Esophagus squamous epithelium (tissue), 5 donors: ENCODE measurements at regions not wholly inside any gene's neighbourhood (a gene's known extent, or its start where the extent isn't known, plus 50 kb on each side); places are given as distances from the start of the nearest gene placed in this dataset.

Experiments
- DNase-seq: peaks from one replicate; lab custom pipeline; 2025; lab: John Stamatoyannopoulos, UW
- H3K27ac ChIP-seq, 4 donors: fragments of 200-600 bp; sonication (generic); one replicate each; pipeline ENCODE4 v1.5.1; 2016 to 2019; ENCODE audit warnings: mild to moderate bottlenecking in 1 of 4
- H3K27me3 ChIP-seq, 4 donors: fragments of 200-600 bp; sonication (generic); 1 replicate in 3 of 4; 2 replicates in 1 of 4; pipeline versions ENCODE4 v1.5.1 to v1.6.0; 2017 to 2021; ENCODE audit warnings: antibody characterized with exemption in 1 of 4
- H3K36me3 ChIP-seq, 3 donors: fragments of 200-600 bp; sonication (generic); one replicate each; pipeline ENCODE4 v1.5.1; 2016 to 2019
- H3K4me1 ChIP-seq, 3 donors: fragments of 200-600 bp; sonication (generic); one replicate each; pipeline ENCODE4 v1.5.1; 2017 to 2019
- H3K4me3 ChIP-seq, 4 donors: fragments of 200-600 bp; sonication (generic); 1 replicate in 3 of 4; 2 replicates in 1 of 4; pipeline ENCODE4 v1.5.1; 2016 to 2019; ENCODE audit warnings: mild to moderate bottlenecking in 2 of 4, moderate library complexity in 1 of 4
- H3K9me3 ChIP-seq, 3 donors: fragments of 200-600 bp; sonication (generic); one replicate each; pipeline ENCODE4 v1.5.1; 2016 to 2019
- POLR2A ChIP-seq, 4 donors: fragments of 450-650 bp; IDR thresholded peaks; one replicate each; pipeline ENCODE4 v1.6.1; 2017; ENCODE audit warnings: antibody characterized with exemption in 4 of 4, mild to moderate bottlenecking in 4 of 4, moderate library complexity in 3 of 4
- WGBS, 2 donors: methylation state at CpG; one replicate each; pipeline ENCODE4 v1.1.5; 2018; 5-methylcytosine and 5-hydroxymethylcytosine counted together
- intact Hi-C: fragments of 100-400 bp; cut with DNase I; formaldehyde crosslinking; loops from one replicate; pipeline ENCODE4 v1.15.0; 2022
- TF ChIP-seq, protein P1 (sequence below), 6 experiments: fragments of 450-650 bp in 4 of 6; fragments of 200-600 bp in 2 of 6; sonication (generic) in 2 of 6; IDR thresholded peaks; one replicate each; pipeline ENCODE4 v1.5.1; 2016 to 2019; ENCODE audit warnings: antibody characterized with exemption in 6 of 6, mild to moderate bottlenecking in 4 of 6, moderate library complexity in 4 of 6
- donor health status: DM: yes; HTN: yes; CAD: no.

GRCh38 chr6:168196385-168196860 is 117.4 kb upstream of the FRMD1 start:
- H3K4me3 ChIP-seq = no peak overlapping the region
- H3K9me3 ChIP-seq = no peaks in the 10 kb centered on the region
- peaks cover 5 to 20% (median 9%) of the 10 kb centered on the region in 3 donors for H3K4me1 ChIP-seq
- H3K27ac ChIP-seq = no peak overlapping the region
- TF ChIP-seq POLR2A (IDR thresholded peaks at IDR 0.05) = no peak
- TF ChIP-seq, protein P1, sequence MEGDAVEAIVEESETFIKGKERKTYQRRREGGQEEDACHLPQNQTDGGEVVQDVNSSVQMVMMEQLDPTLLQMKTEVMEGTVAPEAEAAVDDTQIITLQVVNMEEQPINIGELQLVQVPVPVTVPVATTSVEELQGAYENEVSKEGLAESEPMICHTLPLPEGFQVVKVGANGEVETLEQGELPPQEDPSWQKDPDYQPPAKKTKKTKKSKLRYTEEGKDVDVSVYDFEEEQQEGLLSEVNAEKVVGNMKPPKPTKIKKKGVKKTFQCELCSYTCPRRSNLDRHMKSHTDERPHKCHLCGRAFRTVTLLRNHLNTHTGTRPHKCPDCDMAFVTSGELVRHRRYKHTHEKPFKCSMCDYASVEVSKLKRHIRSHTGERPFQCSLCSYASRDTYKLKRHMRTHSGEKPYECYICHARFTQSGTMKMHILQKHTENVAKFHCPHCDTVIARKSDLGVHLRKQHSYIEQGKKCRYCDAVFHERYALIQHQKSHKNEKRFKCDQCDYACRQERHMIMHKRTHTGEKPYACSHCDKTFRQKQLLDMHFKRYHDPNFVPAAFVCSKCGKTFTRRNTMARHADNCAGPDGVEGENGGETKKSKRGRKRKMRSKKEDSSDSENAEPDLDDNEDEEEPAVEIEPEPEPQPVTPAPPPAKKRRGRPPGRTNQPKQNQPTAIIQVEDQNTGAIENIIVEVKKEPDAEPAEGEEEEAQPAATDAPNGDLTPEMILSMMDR (IDR thresholded peaks at IDR 0.05) = no peak
- no peak for DNase-seq
- intact Hi-C loops = no loop called here
- 33 to 45% methylated on average over 14 of the region's 14 CpGs for WGBS, 2 donors
- peaks cover 0 to 38% (median 0%) of the 10 kb centered on the region in 4 donors for H3K27me3 ChIP-seq
- H3K36me3 ChIP-seq = no peaks in the 10 kb centered on the region

DNA sequence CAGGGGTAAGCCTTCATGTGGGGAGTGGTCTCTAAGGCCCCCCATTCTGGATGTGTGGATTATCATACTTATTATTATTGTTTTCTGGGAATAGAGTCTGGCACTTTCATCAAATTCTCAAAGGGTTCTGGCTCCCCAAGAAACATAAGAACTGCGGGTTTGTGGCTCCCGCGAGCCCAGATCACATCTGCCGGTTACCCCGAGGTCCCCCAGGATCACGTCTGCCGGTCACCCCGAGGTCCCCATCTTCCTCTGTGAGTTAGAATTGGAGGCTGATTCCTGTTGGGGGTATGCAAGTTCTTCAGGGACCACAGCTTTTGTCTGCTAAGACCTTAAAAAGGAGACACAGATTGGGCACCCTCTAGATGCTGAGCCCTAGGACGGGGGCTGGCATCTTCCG is 116.7 kb upstream of the FRMD1 start:
- peaks cover 5 to 20% (median 9%) of the 10 kb centered on the region in 3 donors for H3K4me1 ChIP-seq
- H3K27me3 ChIP-seq = peaks cover 0 to 44% (median 0%) of the 10 kb centered on the region in 4 donors
- intact Hi-C loops = no loop called here
- H3K27ac ChIP-seq = no peak overlapping the region
- DNase-seq = no peak
- TF ChIP-seq, protein P1 (IDR thresholded peaks at IDR 0.05) = no peak
- TF ChIP-seq POLR2A (IDR thresholded peaks at IDR 0.05) = no peak
- H3K9me3 ChIP-seq = no peaks in the 10 kb centered on the region
- WGBS, 2 donors = 73 to 88% methylated on average over 9 of the region's 10 CpGs
- H3K36me3 ChIP-seq = no peaks in the 10 kb centered on the region
- H3K4me3 ChIP-seq = no peak overlapping the region

DNA sequence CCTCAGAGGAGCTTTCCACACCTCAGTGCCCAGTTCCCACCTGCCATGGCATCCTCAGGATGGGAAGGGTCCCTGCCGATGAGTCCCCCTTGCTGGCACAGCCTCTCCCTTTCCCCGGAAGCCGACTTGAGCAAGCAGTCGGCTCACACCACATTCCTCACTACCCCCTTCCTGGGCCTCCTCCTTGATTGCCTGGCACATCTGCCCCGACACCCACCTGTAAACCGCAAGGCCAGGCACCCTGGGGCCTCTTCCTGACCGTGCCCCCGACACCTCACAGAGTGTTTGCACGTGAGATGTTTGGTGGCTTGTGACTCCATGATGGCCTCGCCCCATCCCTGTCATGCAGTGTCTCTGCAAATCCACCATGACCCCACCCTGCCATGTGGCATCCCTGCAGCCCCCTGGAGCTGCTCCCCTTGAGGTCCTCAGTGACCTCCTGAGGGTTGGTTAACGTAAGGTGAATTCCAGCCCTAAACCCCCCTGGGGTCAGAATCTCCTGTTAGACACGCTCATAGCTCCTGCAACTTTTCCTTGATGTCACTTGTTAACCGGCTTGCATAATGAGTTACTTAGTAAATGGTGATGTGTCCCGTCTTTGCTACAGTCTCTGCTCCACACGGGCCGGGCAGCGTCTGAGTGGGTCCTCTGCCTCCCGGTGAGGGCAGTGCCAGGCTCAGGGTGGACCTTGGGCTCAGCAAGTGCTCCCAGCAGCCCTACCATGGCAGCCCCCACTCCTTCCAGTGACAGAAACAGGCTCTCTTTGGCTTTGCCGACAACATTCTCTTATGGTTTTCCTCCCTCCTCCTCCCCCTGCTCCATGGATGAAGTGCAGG is 115.9 kb upstream of the FRMD1 start:
- H3K27ac ChIP-seq = no peak overlapping the region
- no peak overlapping the region for H3K4me3 ChIP-seq
- DNase-seq = no peak
- H3K4me1 ChIP-seq = peaks cover 5 to 20% (median 9%) of the 10 kb centered on the region in 3 donors
- intact Hi-C loops = no loop called here
- no peak for TF ChIP-seq POLR2A (IDR thresholded peaks at IDR 0.05)
- TF ChIP-seq, protein P1 (IDR thresholded peaks at IDR 0.05) = no peak
- no peaks in the 10 kb centered on the region for H3K36me3 ChIP-seq
- H3K27me3 ChIP-seq = peaks cover 0 to 49% (median 0%) of the 10 kb centered on the region in 4 donors
- 67 to 85% methylated on average over 12 to 15 of the region's 19 CpGs for WGBS, 2 donors
- H3K9me3 ChIP-seq = no peaks in the 10 kb centered on the region

DNA sequence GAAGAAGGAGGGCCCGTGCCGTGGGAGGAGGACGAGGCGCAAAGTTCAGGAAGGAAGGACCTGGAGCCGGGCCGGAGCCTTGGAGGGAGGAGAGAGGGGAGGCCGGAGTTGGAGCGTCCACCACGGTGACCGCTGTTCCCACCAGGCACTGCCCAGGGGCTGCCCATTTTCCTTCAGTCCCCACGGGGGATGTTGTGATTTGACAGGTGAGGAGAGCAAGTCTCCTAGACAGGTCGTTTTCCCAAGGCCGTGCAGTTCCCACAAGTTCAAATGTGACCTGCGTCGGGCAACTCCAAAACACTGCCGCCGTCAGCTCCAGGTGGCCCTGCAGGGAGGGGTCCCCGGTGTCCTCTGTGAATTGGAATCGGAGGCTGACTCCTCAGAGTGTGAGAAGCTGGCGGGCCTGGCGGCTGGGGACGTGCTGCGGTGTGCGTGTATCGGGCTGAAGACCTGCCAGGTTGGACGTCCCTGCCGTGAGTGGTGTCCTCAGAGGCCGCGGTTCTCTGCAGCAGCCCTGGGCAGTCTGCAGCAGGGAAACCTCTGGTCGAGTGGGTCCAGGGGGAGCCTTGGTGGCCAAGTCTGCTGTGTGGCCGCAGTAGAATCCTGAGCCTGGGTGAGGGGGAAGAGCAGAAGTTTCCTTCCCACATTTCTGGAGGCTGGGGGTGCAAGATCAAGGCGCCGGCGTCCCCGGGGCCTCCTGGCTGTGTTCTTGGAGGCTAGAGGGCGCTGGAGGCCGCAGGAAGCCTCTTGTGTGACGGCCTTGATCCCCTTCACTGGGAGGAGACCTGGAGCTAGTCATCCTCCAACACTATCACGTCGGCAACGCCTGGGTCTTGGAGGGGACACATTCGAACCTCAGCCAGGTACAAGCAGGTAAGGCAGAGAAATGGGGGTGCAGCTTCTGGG is 115.1 kb upstream of the FRMD1 start:
- intact Hi-C loops = no loop called here
- DNase-seq = no peak

More for the DNA sequence above, 115.1 kb upstream of the FRMD1 start:
- no peak for TF ChIP-seq POLR2A (IDR thresholded peaks at IDR 0.05)
- TF ChIP-seq, protein P1 (IDR thresholded peaks at IDR 0.05) = no peak
- H3K36me3 ChIP-seq = no peaks in the 10 kb centered on the region
- WGBS, 2 donors = 83 to 95% methylated on average over 10 to 17 of the region's 42 CpGs
- H3K27me3 ChIP-seq = peaks cover 0 to 51% (median 0%) of the 10 kb centered on the region in 4 donors
- no peak overlapping the region for H3K27ac ChIP-seq
- no peaks in the 10 kb centered on the region for H3K9me3 ChIP-seq
- H3K4me3 ChIP-seq = no peak overlapping the region
- peaks cover 5 to 20% (median 9%) of the 10 kb centered on the region in 3 donors for H3K4me1 ChIP-seq
